Upper lobe of left lung (tissue), 4 donors: ENCODE measurements at regions not wholly inside any gene's neighbourhood (a gene's known extent, or its start where the extent isn't known, plus 50 kb on each side); places are given as distances from the start of the nearest gene placed in this dataset.

Source experiments
- CTCF ChIP-seq, 6 experiments: fragments of 450-650 bp in 4 of 6; fragments of 200-600 bp in 2 of 6; sonication (generic) in 2 of 6; IDR thresholded peaks; one replicate each; pipeline ENCODE4 v1.5.1; 2016 to 2019; ENCODE audit warnings: antibody characterized with exemption in 6 of 6
- EP300 ChIP-seq, 4 donors: sonication (generic); formaldehyde crosslinking; IDR thresholded peaks; one replicate each; pipeline ENCODE4 v1.5.1; 2017; ENCODE audit warnings: antibody characterized with exemption in 4 of 4, control low read depth in 2 of 4
- POLR2A ChIP-seq, 4 donors: fragments of 450-650 bp; IDR thresholded peaks; one replicate each; pipeline ENCODE4 v1.5.1; 2016 to 2017; ENCODE audit warnings: antibody characterized with exemption in 4 of 4, mild to moderate bottlenecking in 2 of 4

GRCh38 chr10:85464336-85464735 lies 902.3 kb downstream of the GRID1 start:
- TF ChIP-seq CTCF (IDR thresholded peaks at IDR 0.05) (no peak), POLR2A (IDR thresholded peaks at IDR 0.05) (no peak), EP300 (IDR thresholded peaks at IDR 0.05) (no peak)
